Right lobe of liver (tissue), 6 donors: ENCODE measurements at regions not wholly inside any gene's neighbourhood (a gene's known extent, or its start where the extent isn't known, plus 50 kb on each side); places are given as distances from the start of the nearest gene placed in this dataset.
"Not testable (repeated sequence)": the region's sequence is repeated elsewhere in the genome, so short reads cannot be mapped to it uniquely, and the experiment has no call there.

Experiments
- ATAC-seq, 4 donors: fragments of 200-7000 bp; cut with Tn5 transposase; one replicate each; pipeline ENCODE4 v1.9.1; 2020; ENCODE audit warnings: mild to moderate bottlenecking in 4 of 4, moderate library complexity in 4 of 4
- DNase-seq, 3 donors: peaks; one replicate each; pipeline ENCODE4 v3.0.0-alpha.2; 2020
- H3K27ac ChIP-seq, 3 donors: fragments of 200-600 bp; one replicate each; pipeline ENCODE4 v1.8.0; 2022
- H3K27me3 ChIP-seq, 2 donors: fragments of 200-600 bp; one replicate each; pipeline ENCODE4 v1.8.0; 2022
- H3K36me3 ChIP-seq, 4 donors: fragments of 200-600 bp; sonication (generic) in 1 of 4; one replicate each; pipeline versions ENCODE4 v1.5.1 to v1.8.0; 2017 to 2022; ENCODE audit warnings: control low read depth in 1 of 4
- H3K4me1 ChIP-seq, 4 donors: fragments of 200-600 bp; sonication (generic) in 1 of 4; one replicate each; pipeline versions ENCODE4 v1.5.1 to v1.8.0; 2017 to 2022; ENCODE audit warnings: control low read depth in 1 of 4
- H3K4me3 ChIP-seq, 3 donors: fragments of 200-600 bp; one replicate each; pipeline ENCODE4 v1.8.0; 2022
- H3K9me3 ChIP-seq, 4 donors: fragments of 200-600 bp; sonication (generic) in 1 of 4; one replicate each; pipeline versions ENCODE4 v1.5.1 to v1.8.0; 2017 to 2022; ENCODE audit warnings: control low read depth in 1 of 4
- CTCF ChIP-seq, 4 donors: fragments of 200-600 bp in 3 of 4; fragments of 450-650 bp in 1 of 4; IDR thresholded peaks; one replicate each; pipeline versions ENCODE4 v1.5.1 to v1.8.0; 2016 to 2022; ENCODE audit warnings: antibody characterized with exemption in 4 of 4, mild to moderate bottlenecking in 2 of 4
- POLR2A ChIP-seq: fragments of 450-650 bp; IDR thresholded peaks from one replicate; pipeline ENCODE4 v1.6.1; 2017; ENCODE audit warnings: antibody characterized with exemption, mild to moderate bottlenecking
- WGBS: methylation state at CpG from one replicate; pipeline ENCODE4 v1.1.6; 2018; ENCODE audit warnings: low coverage, low lambda C conversion rate; ENCODE audit not compliant: insufficient coverage; ENCODE audit errors: missing lambda C conversion rate; 5-methylcytosine and 5-hydroxymethylcytosine counted together
- intact Hi-C, 2 donors: fragments of 100-400 bp; cut with DNase I; formaldehyde crosslinking; loops; one replicate each; pipeline versions ENCODE4 v1.11.2 to v1.14.1; 2022
- donor health status: DM: no; HTN: yes; CAD: no.
- donor health status: DM: no; HTN: no; CAD: no.
- donor health status: DM: no; HTN: no; CAD: no.
- donor health status: DM: no; HTN: yes; CAD: no.
- donor health status: DM: no; HTN: yes; CAD: no.

- H3K36me3 ChIP-seq, H3K4me3 ChIP-seq, H3K27ac ChIP-seq, ATAC-seq, intact Hi-C loops, H3K27me3 ChIP-seq, H3K4me1 ChIP-seq, H3K9me3 ChIP-seq, DNase-seq: not testable (repeated sequence)
- 62% methylated on average over 28 of the region's 52 CpGs for WGBS
These were observed 1809.7 kb upstream of the DEFB115 start for GRCh38 chr20:29447517-29448484.

- Histone ChIP-seq H3K36me3 (no peaks in the 10 kb centered on the region), H3K9me3 (no peaks in the 10 kb centered on the region), H3K27me3 (no peaks in the 10 kb centered on the region), H3K4me3 (no peak overlapping the region), H3K4me1 (no peaks in the 10 kb centered on the region), H3K27ac (no peak overlapping the region)
- intact Hi-C loops = no loop called here
- WGBS = 70% methylated on average over 8 of the region's 23 CpGs
- DNase-seq (no peak), ATAC-seq (no peak)
- TF ChIP-seq CTCF (IDR thresholded peaks at IDR 0.05) = no peak
- TF ChIP-seq POLR2A = no peak
These were observed 1808.5 kb upstream of the DEFB115 start for GRCh38 chr20:29448806-29449470.

- Histone ChIP-seq H3K27me3 (no peaks in the 10 kb centered on the region), H3K9me3 (no peaks in the 10 kb centered on the region), H3K4me1 (no peaks in the 10 kb centered on the region), H3K36me3 (no peaks in the 10 kb centered on the region), H3K27ac (no peak overlapping the region), H3K4me3 (no peak overlapping the region)
- intact Hi-C loops = no loop called here
- DNase-seq (no peak), ATAC-seq (peak in 1 of 4 donors; percentile 34)
- TF ChIP-seq POLR2A = no peak
- TF ChIP-seq CTCF (IDR thresholded peaks at IDR 0.05) = no peak
- 49% methylated on average over 7 of the region's 8 CpGs for WGBS
These were observed 1805.3 kb upstream of the DEFB115 start for GRCh38 chr20:29452186-29452585.

GRCh38 chr20:29456987-29457693, 1800.3 kb upstream of the DEFB115 start:
- H3K27me3 ChIP-seq, H3K27ac ChIP-seq, intact Hi-C loops, H3K36me3 ChIP-seq, DNase-seq, H3K4me1 ChIP-seq, H3K9me3 ChIP-seq, H3K4me3 ChIP-seq: not testable (repeated sequence)
- WGBS = 46% methylated on average over 7 of the region's 7 CpGs
- ATAC-seq = peak in 1 of 4 donors; percentile 49

GRCh38 chr20:29472606-29473005, 1784.9 kb upstream of the DEFB115 start:
- no peaks in the 10 kb centered on the region for H3K4me1 ChIP-seq
- DNase-seq (no peak), ATAC-seq (no peak)
- TF ChIP-seq POLR2A = no peak
- no peak overlapping the region for H3K4me3 ChIP-seq
- WGBS = 31% methylated on average over 3 of the region's 3 CpGs
- no peaks in the 10 kb centered on the region for H3K9me3 ChIP-seq
- H3K36me3 ChIP-seq = no peaks in the 10 kb centered on the region
- H3K27ac ChIP-seq = no peak overlapping the region
- intact Hi-C loops = no loop called here
- no peaks in the 10 kb centered on the region for H3K27me3 ChIP-seq

- 57% methylated on average over 4 of the region's 4 CpGs for WGBS
- intact Hi-C loops = not testable (repeated sequence)
These were observed 1764.6 kb upstream of the DEFB115 start for GRCh38 chr20:29492840-29493239.

GRCh38 chr20:29496767-29497166, 1760.7 kb upstream of the DEFB115 start:
- H3K9me3 ChIP-seq, H3K36me3 ChIP-seq, H3K27ac ChIP-seq, ATAC-seq, H3K4me1 ChIP-seq, intact Hi-C loops, H3K27me3 ChIP-seq: not testable (repeated sequence)
- peak in 1 of 3 donors; percentile 16 for DNase-seq
- 31% methylated on average over 10 of the region's 27 CpGs for WGBS
- peak overlapping the region in 2 of 3 donors; percentile 43 to 44 for H3K4me3 ChIP-seq

More at GRCh38 chr20:29492840-29493239, 1764.6 kb upstream of the DEFB115 start:
- H3K27me3 ChIP-seq, H3K27ac ChIP-seq, H3K4me1 ChIP-seq, H3K36me3 ChIP-seq, ATAC-seq, H3K4me3 ChIP-seq, DNase-seq, H3K9me3 ChIP-seq: not testable (repeated sequence)
